IgD-negative memory B cell (primary cell): ENCODE measurements at regions not wholly inside any gene's neighbourhood (a gene's known extent, or its start where the extent isn't known, plus 50 kb on each side); places are given as distances from the start of the nearest gene placed in this dataset.

Experiments
- H3K27ac Mint-ChIP-seq, 3 donors: one replicate each; pipeline ENCODE4 v1.8.0; 2020 to 2022; ENCODE audit warnings: mild to moderate bottlenecking in 3 of 3, mixed read lengths in 3 of 3, moderate library complexity in 1 of 3
- H3K27me3 Mint-ChIP-seq: one replicate; pipeline ENCODE4 v1.8.0; 2021; ENCODE audit warnings: mixed read lengths
- H3K36me3 Mint-ChIP-seq: one replicate; pipeline ENCODE4 v1.8.0; 2020; ENCODE audit warnings: mild to moderate bottlenecking, mixed read lengths
- H3K4me1 Mint-ChIP-seq, 3 donors: one replicate each; pipeline ENCODE4 v1.8.0; 2020 to 2022; ENCODE audit warnings: mixed read lengths in 3 of 3, mild to moderate bottlenecking in 1 of 3
- H3K4me3 Mint-ChIP-seq, 4 donors: one replicate each; pipeline ENCODE4 v1.8.0; 2020 to 2022; ENCODE audit warnings: mild to moderate bottlenecking in 4 of 4, mixed read lengths in 4 of 4, moderate library complexity in 3 of 4
- H3K9me3 Mint-ChIP-seq, 3 donors: one replicate each; pipeline ENCODE4 v1.8.0; 2020 to 2021; ENCODE audit warnings: mixed read lengths in 3 of 3, mild to moderate bottlenecking in 1 of 3

DNA sequence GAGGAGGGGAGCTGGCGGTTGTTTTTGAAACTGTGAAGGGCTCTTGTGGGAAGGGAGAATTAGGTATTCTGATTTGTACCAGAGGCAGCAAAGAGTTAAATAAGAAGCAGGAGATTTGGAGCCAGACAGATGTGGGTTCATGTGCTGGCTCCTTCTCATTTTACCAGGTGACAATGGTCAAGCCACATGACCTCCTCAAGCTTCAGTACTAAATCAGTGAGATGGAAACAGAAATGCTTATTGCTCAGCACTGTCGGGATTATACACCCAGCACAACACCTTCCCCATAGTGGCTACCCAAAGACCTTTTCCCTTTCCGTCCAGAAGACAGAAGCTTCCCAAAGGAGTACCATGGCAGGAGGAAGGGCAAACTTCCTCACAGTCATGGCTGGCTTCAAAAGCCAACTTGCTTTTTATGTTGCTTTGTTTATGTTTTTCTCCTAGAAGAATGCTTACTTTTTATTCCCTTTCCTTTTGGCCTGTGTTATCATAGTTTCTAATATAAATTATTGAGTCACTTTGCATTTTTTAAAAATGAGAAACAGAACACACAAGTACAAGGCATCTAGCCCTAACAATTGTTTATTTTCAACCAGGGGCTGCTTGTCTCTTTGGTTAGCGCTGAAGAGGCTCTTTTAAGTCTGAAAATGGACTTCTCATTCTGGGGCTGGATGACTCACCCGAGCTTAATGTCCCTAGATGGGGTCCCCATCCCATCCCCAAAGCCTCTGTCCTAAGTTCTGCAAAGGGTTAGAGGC lies 181.5 kb upstream of the ZBED5 start:
- Mint-ChIP-seq H3K27ac (no peak overlapping the region), H3K9me3 (no peaks in the 10 kb centered on the region), H3K27me3 (peaks cover 1% of the 10 kb centered on the region), H3K4me3 (no peak overlapping the region), H3K4me1 (no peaks in the 10 kb centered on the region), H3K36me3 (no peaks in the 10 kb centered on the region)

DNA sequence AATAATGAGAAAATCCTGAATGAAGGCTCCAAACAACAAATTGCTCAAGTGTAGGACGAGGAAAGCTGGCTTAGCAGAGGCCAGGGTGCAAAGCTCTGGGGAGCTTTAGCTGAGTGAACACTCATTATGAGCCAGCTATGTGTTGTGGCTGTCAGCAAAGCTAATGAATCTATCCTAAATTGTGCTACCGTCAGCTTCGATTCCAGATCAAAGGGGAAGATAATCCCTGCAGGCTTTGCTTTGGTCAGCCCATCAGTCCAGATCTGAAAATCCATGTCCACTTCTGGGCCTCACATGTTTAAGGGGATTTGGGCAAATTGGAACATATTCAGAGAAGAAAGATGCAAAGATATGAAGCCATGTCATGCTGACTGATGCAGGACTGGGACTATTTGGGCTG lies 180.9 kb upstream of the ZBED5 start:
- H3K4me1 Mint-ChIP-seq, result no peaks in the 10 kb centered on the region
- H3K4me3 Mint-ChIP-seq, result no peak overlapping the region
- peaks cover 1% of the 10 kb centered on the region for H3K27me3 Mint-ChIP-seq
- H3K27ac Mint-ChIP-seq, result no peak overlapping the region
- no peaks in the 10 kb centered on the region for H3K9me3 Mint-ChIP-seq
- no peaks in the 10 kb centered on the region for H3K36me3 Mint-ChIP-seq

DNA sequence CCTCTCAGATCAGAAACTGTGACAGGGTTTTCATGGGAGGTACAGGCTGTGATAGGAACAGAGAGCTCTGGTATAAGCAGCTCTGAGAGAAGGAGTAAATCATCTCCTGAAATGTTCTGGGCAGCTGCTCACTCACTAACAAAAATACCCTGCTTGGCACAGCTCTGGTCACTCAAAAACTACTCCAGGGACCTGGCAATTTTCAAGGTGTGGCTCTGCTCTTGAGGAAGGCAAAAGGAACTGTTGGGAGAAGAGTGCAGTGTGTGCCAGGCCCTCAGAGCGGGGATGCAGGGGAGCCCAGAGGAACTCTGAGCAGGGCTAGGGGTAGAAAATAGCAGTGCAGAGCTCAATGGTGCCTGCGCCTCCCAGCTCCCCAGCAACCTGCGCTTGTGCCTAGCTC lies 180.5 kb upstream of the ZBED5 start:
- H3K36me3 Mint-ChIP-seq, result no peaks in the 10 kb centered on the region
- peaks cover 4% of the 10 kb centered on the region for H3K27me3 Mint-ChIP-seq
- H3K4me3 Mint-ChIP-seq, result no peak overlapping the region
- no peaks in the 10 kb centered on the region for H3K9me3 Mint-ChIP-seq
- H3K4me1 Mint-ChIP-seq, result no peaks in the 10 kb centered on the region
- no peak overlapping the region for H3K27ac Mint-ChIP-seq

DNA sequence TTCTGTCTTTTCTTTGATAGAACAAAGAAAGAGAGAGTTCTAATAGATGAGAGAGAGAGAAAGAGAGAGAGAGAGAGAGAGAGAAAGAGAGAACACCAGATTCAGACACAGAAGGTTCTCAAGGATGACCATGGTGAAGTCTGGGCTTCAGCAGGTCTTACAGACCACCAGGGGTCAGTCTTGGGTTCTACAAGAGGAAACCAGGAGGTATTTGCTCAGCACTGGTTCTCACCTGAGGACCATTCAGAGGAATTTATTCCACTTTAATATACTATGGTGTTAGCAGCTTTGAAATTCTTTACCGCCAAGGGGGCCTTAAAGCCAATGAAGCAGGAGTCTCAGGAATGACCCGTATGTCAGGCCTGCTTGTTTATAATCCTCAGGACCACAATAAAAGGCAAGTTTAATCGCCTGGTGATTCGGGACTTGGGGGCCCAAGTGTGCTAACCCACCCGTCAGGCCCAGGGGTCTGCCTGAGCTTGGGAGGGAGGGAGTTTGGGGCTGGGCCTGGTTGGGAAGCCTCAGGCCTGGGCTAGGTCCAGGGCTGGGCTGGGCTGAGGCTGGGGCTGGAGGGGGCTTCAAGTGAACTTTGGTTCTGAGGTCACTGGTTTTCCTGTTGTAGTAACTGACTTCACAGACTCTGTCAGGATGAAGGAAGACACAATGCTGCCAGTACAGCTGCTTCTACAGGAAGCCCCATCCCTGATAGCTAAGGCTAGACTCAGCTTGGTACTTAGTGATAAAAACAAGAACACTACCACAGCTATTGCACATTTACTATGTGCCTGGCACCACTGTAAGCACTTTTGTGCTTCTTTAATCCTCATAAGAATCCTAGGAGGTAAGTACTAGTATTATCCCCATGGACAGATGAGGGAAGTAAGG lies 179.2 kb upstream of the ZBED5 start:
- no peaks in the 10 kb centered on the region for H3K4me1 Mint-ChIP-seq
- peaks cover 9% of the 10 kb centered on the region for H3K27me3 Mint-ChIP-seq
- no peak overlapping the region for H3K4me3 Mint-ChIP-seq
- H3K9me3 Mint-ChIP-seq, result no peaks in the 10 kb centered on the region
- no peak overlapping the region for H3K27ac Mint-ChIP-seq
- H3K36me3 Mint-ChIP-seq, result no peaks in the 10 kb centered on the region

DNA sequence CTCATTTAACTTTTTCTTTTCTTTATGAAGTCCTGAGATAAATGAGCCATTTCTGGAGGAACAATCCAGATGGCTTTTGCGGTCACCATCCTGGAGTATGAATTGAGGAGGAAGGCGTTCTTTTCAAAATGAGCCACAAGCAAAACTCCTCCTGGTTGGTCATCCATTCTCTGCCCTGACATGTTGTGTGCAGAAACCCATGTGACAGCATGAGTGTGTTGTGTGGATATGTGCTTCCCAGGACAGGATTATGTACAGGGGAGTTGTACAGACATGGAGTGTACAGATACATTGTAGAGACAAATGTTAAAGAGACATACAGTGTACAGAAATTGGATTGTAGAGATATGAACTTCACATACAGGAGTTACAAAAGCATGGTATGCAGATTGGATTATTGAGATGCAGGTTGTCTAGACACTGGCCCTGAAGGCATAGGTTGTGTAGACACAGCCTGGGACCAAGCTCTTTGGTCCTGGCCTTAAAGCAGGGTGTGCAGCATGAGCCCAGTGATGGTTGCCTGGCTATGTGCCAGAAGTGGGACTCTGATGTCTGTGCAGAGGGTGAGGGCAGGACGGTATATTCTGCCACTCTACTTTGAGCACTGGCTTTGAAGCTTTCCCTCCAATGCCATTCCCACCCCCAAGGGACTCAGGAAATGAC lies 178.5 kb upstream of the ZBED5 start:
- Mint-ChIP-seq H3K27me3 (peaks cover 10% of the 10 kb centered on the region), H3K36me3 (no peaks in the 10 kb centered on the region), H3K27ac (no peak overlapping the region), H3K4me3 (no peak overlapping the region), H3K9me3 (no peaks in the 10 kb centered on the region), H3K4me1 (no peaks in the 10 kb centered on the region)

DNA sequence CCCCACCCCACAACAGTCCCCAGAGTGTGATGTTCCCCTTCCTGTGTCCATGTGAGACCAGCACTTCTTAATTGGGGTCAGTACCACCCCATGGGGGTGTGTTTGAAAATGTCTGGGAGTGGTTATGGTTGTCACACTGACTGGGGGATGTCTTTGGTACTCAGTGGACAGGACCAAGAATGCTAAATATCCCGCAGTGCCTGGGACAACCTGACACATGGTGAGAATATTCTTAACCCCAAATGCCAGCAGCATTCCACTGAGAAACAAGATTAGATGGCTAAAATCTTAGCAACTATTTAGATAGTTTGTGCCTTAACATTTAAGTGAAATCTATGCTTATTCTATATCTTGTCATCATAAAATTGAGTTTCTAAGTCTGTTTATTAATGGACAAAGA lies 177.5 kb upstream of the ZBED5 start:
- H3K4me1 Mint-ChIP-seq, result no peaks in the 10 kb centered on the region
- H3K9me3 Mint-ChIP-seq, result no peaks in the 10 kb centered on the region

DNA sequence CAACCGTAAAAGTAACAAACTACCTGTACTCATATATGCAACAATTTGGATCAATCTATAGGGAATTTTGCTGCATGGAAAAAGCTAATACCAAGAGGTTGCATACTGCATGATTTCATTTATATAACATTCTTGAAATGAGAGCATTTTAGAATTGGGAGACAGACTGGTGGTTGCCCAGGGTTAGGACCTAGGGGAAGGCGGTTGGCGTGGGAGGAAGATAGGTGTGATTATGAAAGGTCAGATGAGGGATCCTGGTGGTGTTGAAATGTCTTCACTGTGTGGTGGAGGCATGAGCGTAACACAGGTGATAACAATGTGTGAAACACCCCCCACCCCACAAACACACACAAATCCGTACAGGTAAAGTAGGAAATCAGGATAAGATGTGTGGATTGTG lies 176.6 kb upstream of the ZBED5 start:
- H3K9me3 Mint-ChIP-seq, result no peaks in the 10 kb centered on the region
- no peak overlapping the region for H3K4me3 Mint-ChIP-seq
- H3K36me3 Mint-ChIP-seq, result peaks cover 2% of the 10 kb centered on the region
- no peaks in the 10 kb centered on the region for H3K4me1 Mint-ChIP-seq
- H3K27ac Mint-ChIP-seq, result no peak overlapping the region
- peaks cover 10% of the 10 kb centered on the region for H3K27me3 Mint-ChIP-seq

More for the DNA sequence above, 177.5 kb upstream of the ZBED5 start:
- H3K36me3 Mint-ChIP-seq, result no peaks in the 10 kb centered on the region
- no peak overlapping the region for H3K27ac Mint-ChIP-seq
- no peak overlapping the region for H3K4me3 Mint-ChIP-seq
- peaks cover 10% of the 10 kb centered on the region for H3K27me3 Mint-ChIP-seq

DNA sequence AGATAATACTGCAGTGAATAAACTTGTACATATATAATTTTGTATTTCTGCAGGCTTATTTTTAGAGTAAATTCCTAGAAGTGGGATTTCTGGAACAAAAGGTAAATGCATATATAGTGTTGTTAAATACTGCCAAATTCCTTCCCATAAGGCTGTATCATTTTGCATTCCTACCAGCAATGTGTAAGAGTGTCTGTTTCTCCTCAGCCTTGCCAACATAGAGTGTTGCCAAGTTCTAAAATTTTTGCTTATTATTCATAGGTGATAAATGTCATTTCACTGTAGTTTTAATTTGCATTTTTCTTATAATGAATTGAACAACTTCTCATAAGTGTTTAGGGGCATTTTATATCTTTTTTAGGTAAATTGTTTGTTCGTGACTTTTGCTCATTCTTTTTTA lies 174.2 kb upstream of the ZBED5 start:
- Mint-ChIP-seq H3K27me3 (peaks cover 13% of the 10 kb centered on the region), H3K27ac (no peak overlapping the region), H3K36me3 (peaks cover 2% of the 10 kb centered on the region), H3K9me3 (no peaks in the 10 kb centered on the region), H3K4me1 (no peaks in the 10 kb centered on the region), H3K4me3 (no peak overlapping the region)

- Mint-ChIP-seq H3K4me1 (no peaks in the 10 kb centered on the region), H3K4me3 (no peak overlapping the region), H3K27me3 (peaks cover 14% of the 10 kb centered on the region), H3K9me3 (no peaks in the 10 kb centered on the region), H3K36me3 (peaks cover 2% of the 10 kb centered on the region), H3K27ac (no peak overlapping the region)
Measured at GRCh38 chr11:11029027-11029426, 171.2 kb upstream of the ZBED5 start.

DNA sequence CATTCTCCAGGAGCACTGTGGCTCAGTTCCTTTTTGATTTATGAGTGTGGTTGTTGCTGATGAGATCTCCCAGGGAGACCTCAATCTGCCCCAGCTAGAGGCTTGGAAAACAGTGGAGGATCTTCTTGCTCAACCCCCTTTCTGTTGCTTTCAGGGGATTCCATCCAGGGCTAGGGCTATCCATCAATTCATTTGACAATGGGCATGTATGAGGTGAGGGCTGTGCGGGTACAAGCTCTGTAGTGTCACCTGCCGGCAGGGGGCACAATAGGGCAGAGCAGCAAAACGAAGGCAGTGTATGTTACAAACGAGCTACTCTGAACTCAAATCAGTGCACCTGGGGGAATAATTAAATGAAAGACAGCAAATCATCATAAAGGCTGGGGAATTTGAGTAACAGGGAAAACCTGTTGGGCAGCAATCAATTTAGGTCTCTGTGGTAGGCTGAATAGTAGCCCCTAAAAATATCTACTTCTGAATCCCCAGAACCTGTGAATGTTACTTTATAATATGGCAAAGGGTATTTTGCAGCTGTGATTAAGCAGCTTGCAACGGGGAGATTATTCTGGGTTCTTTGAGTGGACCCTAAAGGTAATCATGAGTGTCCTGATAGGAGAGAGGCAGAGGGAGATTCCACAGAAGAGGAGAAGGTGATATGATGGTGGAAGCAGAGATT lies 170.3 kb upstream of the ZBED5 start:
- Mint-ChIP-seq H3K36me3 (peaks cover 2% of the 10 kb centered on the region), H3K9me3 (no peaks in the 10 kb centered on the region), H3K4me3 (no peak overlapping the region), H3K27me3 (peaks cover 11% of the 10 kb centered on the region), H3K27ac (no peak overlapping the region), H3K4me1 (no peaks in the 10 kb centered on the region)

GRCh38 chr11:11027288-11027687 lies 169.4 kb upstream of the ZBED5 start:
- peaks cover 2% of the 10 kb centered on the region for H3K36me3 Mint-ChIP-seq
- no peak overlapping the region for H3K27ac Mint-ChIP-seq
- peaks cover 8% of the 10 kb centered on the region for H3K27me3 Mint-ChIP-seq
- H3K4me3 Mint-ChIP-seq, result no peak overlapping the region
- H3K9me3 Mint-ChIP-seq, result no peaks in the 10 kb centered on the region
- no peaks in the 10 kb centered on the region for H3K4me1 Mint-ChIP-seq

DNA sequence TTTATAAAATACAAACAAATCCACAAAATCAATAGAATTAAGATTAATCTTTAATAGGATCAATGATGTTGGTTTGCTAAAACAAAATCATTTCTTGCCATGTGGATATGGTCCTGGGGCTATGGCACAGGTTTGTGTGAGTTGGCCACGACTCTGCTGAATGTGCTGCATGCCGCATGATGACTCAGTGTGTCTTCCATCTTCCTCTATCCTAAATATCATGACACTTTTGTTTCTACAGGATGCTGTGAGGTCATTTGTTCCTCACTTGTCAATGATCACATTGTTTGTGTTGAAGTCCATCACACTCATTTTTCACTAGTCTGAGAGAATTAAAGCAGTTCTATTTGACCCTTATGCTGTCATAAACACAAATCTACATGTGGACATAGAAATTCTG lies 167.2 kb upstream of the ZBED5 start:
- Mint-ChIP-seq H3K36me3 (peaks cover 2% of the 10 kb centered on the region), H3K27me3 (peaks cover 5% of the 10 kb centered on the region), H3K9me3 (no peaks in the 10 kb centered on the region)

DNA sequence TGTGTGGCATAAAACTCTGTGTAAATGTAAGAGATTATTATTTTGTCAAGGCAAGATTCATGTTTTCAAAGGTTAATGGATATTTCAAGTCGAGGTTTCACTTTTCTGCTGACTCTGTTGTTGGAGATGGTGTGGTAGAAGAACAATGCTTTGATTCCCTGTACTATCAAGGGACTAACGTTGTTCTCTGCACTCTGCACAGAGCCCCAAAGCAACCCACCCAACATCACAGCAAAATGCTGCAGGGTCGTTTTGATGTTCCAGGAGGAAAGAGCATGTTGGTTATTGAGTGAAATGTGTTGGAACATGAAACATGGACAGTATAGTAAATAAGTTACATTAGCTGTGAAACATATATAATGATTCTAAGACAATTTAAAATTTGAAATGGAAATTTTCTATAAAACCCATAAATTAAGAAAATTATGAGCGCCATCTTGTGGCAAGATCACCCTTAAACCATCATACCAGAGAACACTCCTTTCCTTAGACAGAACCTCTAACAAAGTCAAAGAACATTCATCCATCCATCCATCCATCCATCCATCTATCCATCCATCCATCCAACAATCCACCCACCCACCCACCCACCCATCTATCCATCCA lies 164.4 kb upstream of the ZBED5 start:
- Mint-ChIP-seq H3K9me3 (no peaks in the 10 kb centered on the region), H3K36me3 (no peaks in the 10 kb centered on the region), H3K4me1 (peaks cover 0 to 8% (median 2%) of the 10 kb centered on the region in 3 donors), H3K27me3 (peaks cover 2% of the 10 kb centered on the region), H3K4me3 (no peak overlapping the region), H3K27ac (no peak overlapping the region)

More for the DNA sequence above, 167.2 kb upstream of the ZBED5 start:
- Mint-ChIP-seq H3K27ac (no peak overlapping the region), H3K4me3 (no peak overlapping the region), H3K4me1 (peaks cover 0 to 8% (median 2%) of the 10 kb centered on the region in 3 donors)

- no peaks in the 10 kb centered on the region for H3K36me3 Mint-ChIP-seq
- no peak overlapping the region for H3K27ac Mint-ChIP-seq
- H3K4me3 Mint-ChIP-seq, result no peak overlapping the region
- peaks cover 0 to 8% (median 3%) of the 10 kb centered on the region in 3 donors for H3K4me1 Mint-ChIP-seq
- H3K27me3 Mint-ChIP-seq, result peaks cover 2% of the 10 kb centered on the region
- no peaks in the 10 kb centered on the region for H3K9me3 Mint-ChIP-seq
Measured at GRCh38 chr11:11021563-11021962, 163.7 kb upstream of the ZBED5 start.
